ENCODE measurements at regions not wholly inside any gene's neighbourhood (a gene's known extent, or its start where the extent isn't known, plus 50 kb on each side); places are given as distances from the start of the nearest gene placed in this dataset.
"Not testable (repeated sequence)": the region's sequence is repeated elsewhere in the genome, so short reads cannot be mapped to it uniquely, and the experiment has no call there.

DNA sequence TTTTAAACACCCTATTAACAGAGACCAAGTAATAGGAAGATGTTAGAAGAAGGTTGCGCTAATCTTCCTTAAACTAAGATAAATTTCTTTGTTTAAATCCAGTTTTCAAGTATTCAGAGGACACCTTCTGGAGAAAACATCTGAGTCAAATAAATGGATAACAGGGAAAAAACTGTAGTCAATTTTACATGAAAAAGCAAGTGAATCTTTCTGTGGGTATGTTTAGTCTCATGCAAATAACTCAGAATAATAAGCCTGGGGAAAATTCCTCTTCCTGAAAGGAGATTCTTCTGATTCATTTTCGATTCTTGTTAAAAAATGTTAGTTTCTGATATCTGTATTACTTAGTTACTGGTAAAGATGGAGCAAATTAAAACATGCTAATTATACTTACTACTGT is 145.5 kb downstream of the CTH start:
- DNase-seq, result no peak

DNA sequence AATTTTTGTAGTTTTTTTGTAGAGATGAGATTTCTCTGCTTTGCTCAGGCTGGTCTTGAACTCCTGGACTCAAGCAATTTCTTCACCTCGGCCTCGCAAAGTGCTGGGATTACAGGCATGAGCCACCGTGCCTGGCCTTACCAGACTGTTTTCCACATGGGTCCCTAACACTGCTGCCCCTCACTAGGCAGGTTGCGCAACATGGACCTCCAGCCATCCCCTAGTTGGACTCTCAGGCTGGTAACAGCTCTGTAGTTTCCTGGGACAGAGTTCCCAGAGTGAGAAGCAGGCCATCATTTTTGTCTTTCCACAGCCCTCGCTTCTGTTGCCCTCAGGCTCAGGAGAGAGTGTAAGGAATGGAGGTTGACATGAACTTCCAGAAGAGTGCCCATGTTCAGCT is 156.1 kb downstream of the CTH start:
- DNase-seq, result no peak

DNA sequence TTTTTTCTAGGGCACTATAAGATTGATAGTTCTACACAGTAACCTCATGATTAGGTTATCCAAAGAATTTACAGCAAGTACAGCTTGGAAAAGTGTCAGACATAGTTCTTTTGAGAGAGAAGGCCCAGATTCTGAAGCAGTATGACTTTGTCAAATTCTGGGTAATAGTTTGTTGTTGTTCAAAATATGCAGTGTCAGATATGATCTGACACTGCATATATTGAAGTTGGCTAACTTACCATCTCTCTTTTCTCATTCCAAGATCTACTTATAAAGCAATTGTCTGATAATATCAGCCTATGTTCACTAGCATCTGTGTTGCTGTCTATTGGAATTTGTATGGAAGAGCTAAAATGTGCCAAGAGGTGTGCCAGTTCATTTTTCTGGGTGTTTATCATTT is 160.1 kb downstream of the CTH start:
- DNase-seq, result no peak

DNA sequence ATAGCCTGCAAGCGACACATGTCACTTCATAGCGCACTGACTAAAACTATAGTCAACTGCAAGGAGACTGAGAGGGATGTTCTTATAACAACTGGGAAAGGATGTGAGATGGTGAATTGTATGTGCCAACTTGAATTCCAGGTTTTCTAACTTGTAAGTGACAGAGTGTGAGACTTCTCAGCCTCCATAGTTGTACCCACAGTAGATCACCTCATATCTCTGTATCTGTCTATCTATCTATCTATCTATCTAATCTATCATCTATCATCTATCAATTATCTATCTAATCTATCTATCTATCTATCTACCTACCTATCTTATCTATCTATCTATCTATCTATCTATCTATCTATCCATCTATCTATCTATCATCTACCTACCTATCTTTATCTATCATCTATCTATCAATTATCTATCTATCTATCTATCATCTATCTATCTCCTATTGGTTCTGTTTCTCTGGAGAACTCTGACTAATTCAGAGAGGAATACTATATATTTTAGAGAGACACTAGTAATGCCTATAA is 162.3 kb downstream of the CTH start:
- DNase-seq, result no peak

DNA sequence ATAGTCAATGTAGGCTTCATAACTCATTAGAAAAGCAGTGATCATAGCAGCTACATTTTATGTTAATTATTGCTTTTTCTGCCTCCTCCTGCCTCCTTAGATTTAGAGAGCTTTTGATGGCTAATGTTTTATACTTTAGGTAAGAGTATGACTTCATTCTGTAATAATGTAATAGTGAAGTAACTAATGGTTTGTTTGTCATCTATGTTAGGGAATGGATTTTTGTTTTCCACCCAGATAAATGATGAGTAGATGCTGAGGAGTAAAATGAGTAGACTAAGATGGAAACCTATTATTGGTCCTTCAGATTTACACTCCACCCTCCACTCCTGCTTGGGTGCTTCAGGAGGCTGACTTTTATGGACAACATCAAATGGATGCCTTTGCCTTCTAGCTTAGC is 170.6 kb downstream of the CTH start:
- DNase-seq, result no peak

DNA sequence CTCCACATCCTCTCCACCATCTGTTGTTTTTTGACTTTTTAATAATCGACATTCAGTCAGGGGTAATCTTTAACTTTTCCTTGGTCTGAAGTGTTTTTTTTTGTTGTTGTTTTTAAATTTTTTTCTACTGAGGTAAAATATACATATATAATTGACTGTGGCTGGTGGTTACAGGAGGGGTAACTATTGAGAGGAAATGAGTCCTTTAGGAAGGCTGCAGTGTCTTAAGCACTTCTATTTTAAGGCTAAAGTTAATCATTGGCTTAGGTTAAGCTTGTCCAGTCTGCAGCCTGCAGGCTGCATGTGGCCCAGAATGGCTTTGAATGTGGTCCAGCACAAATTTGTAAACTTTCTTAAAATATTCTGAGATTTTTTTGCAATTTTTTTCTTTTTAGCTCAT is 172.5 kb downstream of the CTH start:
- DNase-seq, result no peak

DNA sequence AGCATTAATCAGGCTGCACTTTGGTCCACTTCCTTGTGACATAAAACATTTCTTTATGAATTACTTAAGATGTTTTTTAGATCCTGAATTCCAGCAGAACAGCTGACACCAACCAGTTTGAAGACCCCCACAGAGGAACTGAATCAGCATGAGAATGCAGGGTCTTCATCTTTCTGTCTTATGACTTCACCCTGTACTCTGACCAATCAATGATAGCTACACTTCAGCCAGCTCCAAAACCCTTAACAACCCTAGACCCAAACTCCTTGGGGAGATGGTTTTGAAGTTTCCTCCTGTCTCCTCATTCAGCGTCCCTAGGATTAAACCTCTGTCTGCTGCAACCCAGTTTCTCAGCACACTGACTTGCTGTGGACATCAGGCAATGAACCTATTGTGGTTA is 175.0 kb downstream of the CTH start:
- no peak for DNase-seq

DNA sequence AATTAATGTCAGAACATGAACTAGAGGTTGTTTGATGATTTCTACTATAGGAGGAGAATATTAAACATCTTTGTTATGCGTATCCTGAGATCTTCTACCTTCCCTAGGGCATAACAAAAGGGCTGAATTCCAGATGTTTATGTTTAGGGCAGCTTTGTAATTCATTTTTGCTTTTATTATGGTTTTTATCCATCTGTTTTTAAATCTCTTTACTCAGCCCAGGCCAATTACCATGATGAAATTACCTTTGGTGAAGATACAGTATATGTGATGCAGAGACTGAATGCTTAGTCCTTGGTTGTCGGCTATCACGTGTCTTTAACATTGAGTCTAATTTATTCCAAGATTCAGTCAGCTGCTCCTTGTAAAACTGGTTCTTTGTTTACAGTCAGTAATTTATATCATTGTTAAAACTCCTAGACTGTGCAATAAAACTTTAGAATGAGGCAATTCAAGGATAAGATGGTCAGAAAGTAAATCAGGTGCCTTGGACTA is 176.9 kb downstream of the CTH start:
- DNase-seq, result no peak

DNA sequence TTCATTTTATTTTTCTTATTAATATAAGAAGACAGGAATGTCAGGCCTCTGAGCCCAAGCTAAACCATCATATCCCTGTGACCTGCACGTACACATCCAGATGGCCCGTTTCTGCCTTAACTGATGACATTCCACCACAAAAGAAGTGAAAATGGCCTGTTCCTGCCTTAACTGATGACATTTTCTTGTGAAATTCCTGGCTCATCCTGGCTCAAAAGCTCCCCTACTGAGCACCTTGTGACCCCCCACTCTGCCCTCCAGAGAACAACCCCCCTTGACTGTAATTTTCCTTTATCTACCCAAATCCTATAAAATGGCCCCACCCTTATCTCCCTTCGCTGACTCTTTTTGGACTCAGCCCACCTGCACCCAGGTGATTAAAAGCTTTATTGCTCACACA is 182.5 kb downstream of the CTH start:
- DNase-seq, result not testable (repeated sequence)

DNA sequence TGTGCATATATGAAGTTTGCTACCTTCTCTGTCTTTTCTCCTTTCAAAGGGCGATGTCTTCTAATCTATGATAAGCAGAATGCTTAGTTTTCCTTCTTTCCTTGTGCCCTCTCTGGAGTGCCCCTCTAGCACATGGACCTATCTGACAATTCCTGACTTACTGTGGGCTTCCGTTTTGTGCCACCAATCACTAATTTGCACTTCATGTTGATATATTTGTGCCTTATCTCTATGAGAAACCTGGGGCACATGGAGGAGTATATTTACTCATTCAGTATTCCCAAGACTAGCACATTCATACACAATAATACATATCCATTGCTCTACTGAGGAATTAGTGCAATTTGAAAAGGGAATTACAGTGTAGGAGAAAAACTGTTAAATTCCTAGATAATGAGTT is 197.7 kb downstream of the CTH start:
- no peak for DNase-seq

DNA sequence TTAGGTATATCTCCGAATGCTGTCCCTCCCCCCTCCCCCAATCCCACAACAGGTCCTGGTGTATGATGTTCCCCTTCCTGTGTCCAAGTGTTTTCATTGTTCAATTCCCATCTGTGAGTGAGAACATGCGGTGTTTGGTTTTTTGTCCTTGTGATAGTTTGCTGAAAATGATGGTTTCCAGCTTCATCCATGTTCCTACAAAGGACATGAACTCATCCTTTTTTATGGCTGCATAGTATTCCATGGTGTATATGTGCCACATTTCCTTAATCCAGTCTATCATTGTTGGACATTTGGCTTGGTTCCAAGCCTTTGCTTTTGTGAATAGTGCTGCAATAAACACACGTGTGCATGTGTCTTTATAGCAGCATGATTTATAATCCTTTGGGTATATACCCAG is 199.1 kb downstream of the CTH start:
- not testable (repeated sequence) for DNase-seq

DNA sequence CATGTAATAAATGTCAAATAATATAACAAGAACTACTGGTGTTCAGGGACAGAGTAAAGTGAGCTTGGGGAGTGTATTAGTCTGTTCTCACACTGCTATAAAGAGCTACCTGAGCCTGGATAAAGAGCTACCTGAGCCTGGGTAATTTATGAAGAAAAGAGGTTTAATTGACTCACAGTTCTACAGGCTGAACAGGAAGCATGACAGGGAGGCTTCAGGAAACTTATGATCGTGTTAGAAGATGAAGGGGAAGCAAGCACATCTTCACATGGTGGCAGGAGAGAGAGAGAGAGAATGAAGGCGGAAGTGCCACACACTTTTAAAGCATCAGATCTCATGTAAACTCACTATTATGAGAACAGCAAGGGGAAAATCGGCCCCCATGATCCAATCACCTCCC is 205.9 kb downstream of the CTH start:
- DNase-seq, result no peak

DNA sequence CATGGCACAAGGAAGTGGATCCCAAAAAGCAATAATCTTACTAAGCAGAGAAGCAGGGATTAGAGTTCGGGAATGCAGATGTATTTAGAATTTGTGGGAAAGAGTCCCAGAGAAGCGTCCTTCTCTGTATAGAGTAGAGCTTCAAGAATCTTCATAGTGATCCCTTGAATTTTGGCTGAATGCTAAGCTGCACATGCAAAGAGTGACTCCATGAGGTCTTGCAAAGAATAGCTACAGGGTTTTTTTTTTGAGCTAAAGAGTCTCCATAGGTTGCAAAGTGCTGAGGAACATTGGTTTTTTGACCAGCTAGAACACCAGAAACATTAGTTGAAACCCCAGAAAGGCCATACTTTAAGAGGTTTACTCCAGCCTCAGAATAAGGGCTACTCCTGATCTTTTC is 206.7 kb downstream of the CTH start:
- no peak for DNase-seq

DNA sequence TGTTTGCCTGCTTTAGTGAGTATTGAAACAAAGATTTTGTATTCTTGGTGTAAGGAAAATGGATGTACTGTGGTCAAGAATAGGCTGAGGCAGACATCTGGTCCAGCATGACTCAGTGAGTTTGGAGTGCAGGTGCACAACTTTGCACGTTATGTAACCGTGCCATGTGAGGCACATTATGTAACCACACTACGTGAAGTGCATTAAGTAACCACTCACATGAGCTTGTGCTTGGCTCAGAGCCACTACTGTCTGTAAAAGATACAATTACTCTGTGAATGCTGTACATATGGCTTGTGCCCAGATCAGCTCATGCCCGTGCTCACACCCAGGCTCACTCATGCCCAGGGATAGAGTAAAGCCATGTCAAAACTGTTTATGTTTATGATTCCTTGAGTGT is 216.8 kb downstream of the CTH start:
- no peak for DNase-seq

DNA sequence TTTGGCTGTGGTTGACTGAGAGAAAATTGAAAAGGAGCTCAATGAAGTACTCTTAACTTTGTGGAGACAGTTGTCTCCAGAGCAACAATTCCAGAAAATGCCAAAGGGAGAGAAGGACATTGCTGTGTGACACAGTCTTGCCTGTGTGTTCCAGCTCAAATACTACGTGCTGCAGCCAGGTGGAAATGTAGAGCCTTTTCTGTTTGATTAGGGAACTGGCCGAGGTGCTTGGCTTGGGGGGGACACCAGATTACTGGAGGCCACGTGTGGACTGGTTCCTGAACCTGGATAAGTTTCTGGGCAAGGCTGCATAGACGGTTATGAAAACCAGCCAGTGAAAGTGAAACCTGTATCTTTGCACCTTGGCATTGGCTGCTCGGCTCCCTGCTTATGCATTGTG is 217.9 kb downstream of the CTH start:
- DNase-seq, result no peak

DNA sequence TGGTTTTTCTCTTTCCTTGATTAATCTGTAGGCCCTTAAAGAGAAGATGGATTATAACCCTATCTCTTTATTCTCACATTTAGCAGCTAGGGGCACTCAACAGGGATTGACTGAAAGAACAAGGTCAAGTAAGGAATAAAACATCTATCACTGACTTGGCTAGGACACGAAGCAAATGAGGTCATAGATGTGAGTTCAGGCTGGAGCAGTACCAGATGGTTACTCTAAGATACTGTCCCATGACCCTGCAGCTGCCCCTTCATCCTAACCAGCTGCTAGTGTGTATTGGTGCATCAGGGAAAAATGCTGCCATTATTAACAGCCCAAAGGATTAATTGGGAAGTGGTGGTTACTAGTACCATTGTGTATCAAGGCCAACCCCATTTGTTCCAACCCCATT is 221.9 kb downstream of the CTH start:
- DNase-seq, result no peak

DNA sequence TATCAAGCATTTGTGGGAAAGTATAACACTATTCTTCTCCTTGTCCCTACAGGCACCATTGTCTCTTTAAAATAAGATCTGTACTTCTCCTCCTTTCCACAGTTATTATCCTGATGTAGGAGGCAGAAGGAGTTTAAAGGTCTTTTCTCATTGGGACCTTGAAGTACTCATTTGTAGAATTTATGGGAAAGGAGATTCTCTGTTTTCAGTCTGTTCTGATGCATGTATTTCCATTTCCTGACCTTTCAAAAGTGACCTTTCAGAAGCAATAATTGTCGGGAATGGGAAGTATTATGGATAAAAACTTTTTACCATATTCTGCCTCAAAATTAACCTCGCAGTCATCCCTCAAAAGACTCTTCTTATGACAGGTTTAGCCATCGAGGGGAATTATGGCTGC is 224.8 kb downstream of the CTH start:
- DNase-seq, result no peak

DNA sequence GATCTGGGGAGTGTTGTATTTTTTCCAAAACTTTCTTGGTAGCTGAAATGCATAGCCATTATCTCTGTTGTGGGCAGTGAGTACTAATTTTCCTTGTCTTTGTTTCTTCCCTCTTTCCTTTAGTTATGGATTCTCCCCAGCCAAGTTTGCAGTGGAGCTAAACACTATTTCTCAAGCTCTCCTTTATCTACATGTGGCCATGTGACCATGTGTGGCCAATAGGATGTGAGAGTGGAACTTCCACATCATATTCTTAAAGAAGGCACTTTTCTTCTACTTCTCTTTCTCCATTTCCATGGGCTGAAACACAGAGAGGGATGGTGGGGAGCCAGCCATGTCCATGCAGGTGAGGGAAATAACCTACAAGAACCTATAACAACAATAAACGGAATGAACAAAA is 230.8 kb downstream of the CTH start:
- DNase-seq, result no peak

DNA sequence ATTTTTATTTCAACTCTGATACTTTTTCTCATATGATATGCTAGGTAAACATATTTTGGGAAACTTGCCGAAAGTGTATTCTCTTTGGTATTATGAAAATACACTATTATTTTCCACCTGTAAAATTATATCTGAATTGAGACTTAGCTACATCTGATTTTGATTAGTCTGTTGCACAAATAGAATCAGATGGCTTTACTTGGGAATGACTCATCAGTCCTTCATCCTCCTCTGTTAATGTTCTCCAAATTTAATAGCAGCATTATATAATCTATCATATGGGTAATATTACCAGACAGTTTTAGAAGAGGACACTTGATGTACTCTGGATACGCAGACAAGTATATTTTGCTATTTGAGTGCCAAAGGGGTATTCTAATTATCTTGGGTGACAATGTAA is 245.3 kb downstream of the CTH start:
- no peak for DNase-seq

DNA sequence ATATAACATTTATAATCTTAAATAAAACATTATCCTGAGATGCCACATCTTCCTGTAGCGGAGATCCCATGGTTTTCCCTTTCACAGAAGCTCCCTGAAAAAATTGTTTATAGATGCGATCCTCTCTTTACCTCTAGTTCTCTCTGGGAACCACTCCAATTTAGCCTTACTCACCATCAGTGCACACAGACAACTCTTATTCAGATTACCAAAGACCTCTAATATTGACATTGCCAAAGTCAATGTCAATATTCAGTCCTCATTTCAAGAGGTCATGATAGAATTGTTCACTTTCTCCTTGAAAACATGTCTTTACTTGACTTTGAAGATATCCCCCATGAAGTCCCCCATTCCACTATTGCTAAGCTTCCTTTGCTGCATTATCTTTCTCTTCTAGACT is 248.8 kb downstream of the CTH start:
- no peak for DNase-seq

DNA sequence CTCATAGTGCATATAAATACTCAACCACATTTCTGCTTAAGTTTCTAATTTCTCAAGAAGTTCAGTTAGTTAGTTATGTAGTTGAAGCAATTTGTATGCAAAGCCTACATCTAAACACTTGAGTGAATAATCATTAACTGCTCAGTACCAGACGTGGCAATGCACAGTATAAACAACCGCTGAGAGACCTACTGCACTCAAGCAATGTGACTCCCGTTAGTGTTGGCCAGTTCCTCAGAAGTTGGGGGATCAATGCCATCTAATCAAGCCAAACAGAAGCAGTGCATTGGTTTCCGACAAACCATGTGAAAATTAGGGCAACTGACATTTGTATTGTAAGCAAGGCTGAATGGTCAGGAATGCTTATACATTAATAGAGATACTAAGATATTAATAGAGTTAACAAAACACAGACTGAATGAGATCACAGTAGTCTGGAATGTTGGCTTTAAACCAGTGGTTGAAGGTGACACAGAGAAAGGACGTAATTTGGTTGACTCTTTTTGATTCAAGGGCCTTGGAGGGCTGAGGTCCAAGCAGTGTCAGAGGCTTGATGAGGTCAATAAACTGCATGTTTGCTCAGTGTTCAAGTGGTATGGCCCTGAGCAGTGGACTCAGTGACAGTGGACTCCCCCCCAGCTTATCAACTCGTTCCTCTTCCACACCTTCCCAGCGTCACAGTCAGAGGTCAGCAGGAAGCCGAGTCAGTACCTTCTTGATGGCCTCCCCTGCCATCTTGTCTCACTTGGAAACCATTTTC is 255.5 kb downstream of the CTH start:
- DNase-seq, result no peak

DNA sequence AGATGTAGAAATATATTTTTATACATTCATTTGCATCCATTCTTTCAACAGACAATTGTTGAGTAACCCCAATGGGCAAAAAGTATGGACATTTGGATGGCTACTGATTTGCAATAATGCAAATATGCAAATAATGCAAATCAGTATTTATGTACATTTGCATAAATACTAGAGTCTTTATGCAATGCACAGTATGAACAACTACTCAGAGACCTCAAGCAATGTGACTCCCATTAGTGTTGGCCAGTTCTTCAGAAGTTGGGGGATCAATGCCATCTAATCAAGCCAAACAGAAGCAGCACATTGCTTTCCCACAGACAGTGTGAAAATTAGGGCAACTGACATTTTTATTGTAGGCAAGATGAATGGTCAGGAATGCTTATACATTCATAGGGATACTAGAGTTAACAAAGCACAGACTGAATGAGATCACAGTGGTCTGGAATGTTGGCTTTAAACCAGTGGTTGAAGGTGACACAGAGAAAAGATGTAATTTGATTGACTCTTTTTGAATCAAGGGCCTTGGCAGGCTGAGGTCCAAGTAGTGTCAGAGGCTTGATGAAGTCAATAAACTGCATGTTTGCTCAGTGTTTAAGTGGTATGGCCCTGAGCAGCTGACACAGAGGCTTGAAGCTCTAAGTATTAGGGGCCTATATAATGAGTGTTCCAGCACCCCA is 256.6 kb downstream of the CTH start:
- no peak for DNase-seq

DNA sequence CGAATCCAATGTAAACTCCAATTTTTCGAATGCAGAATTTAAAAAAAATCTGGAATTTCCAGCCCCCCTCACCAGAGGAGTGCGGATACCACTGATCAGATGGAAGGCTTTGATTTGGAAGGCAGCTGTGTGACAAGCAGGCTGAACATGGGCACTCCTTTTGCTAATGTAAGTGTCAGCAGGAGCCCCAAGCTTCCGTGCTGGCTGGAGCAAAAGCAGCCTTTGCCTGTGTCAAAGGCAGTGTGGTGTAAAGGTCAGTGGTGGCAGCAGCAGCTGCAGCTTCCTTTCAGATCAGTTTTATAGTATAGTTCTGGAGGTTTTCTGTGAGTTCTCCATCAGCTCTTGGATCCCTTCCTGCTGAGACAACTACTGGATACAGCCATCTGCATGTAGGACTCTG is 259.9 kb downstream of the CTH start:
- DNase-seq, result no peak

DNA sequence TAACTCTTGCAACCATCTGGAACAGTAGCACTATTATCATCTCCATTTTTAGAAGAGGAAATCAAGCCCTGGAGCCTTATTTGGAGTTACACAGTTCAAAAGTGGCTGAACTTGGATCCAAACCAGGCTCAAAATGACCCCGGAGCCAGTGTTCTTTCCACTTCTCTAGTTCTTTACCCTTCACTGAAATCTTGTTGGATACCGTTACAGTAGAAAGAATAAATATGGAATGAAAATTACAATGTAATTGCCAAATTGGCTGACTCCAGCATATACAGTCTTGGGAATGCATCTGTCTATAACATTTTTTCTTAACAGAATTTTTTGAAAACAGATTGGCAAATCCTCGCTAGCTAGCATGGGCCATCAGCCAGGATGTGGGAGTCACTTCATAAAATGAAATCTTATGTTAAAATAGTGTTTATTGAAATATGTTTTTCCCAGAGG is 261.4 kb downstream of the CTH start:
- DNase-seq, result no peak
